B cell (primary cell): ENCODE measurements at regions not wholly inside any gene's neighbourhood (a gene's known extent, or its start where the extent isn't known, plus 50 kb on each side); places are given as distances from the start of the nearest gene placed in this dataset.

ENCODE experiments used
- CTCF ChIP-seq: fragments of 200-600 bp; IDR thresholded peaks from one replicate; pipeline ENCODE4 v1.8.0; 2022; ENCODE audit warnings: antibody characterized with exemption, mild to moderate bottlenecking
- EZH2 ChIP-seq: IDR thresholded peaks from 2 replicates; pipeline ENCODE4 v1.6.1; 2012; ENCODE audit warnings: borderline replicate concordance, low read depth, mild to moderate bottlenecking, moderate library complexity, low read length; ENCODE audit not compliant: insufficient read depth, poor library complexity, severe bottlenecking

- no peak for TF ChIP-seq CTCF
- no peak for TF ChIP-seq EZH2
Observed at GRCh38 chr7:9863545-9863944, 1110.1 kb upstream of the PHF14 start.
